GM12872 (cell line): ENCODE measurements at regions not wholly inside any gene's neighbourhood (a gene's known extent, or its start where the extent isn't known, plus 50 kb on each side); places are given as distances from the start of the nearest gene placed in this dataset.

ENCODE experiments used
- TF ChIP-seq, protein P1 (sequence below): IDR thresholded peaks from 3 replicates; pipeline ENCODE4 v1.5.1; 2011; ENCODE audit warnings: low read depth, mild to moderate bottlenecking, low read length, moderate library complexity; ENCODE audit not compliant: insufficient read depth

DNA sequence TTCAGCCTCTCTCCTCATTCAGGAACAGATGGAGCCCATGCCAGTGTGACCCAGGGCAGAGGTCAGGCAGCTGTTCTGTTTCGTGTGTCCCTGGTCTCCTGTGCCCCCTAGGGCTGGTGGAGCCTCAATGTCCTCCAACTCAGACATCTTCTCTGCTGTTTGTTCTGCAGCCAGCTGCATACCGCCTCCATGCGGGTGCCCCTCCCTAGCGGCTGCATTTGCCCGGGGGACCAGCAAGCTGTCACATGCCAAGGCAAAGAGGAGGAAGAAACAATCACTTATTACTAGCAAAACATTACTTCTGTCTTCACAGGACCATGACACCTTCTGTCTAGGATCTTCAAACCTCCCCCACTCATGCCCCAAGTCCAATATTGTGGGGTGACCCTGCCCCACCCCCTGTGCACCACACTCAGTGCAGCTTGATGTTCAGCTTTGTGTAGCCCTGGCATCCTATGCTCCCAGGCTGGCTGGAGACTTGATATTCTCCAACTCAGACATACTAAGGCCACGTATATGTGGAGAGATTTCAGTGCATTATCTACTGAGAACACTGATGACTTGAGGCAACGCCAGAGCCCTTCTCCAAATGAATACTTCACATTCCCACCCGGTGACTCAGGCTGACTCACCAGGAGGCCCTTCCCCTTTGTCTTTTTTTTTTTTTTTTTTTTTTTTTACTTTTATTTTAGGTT lies 188.9 kb downstream of the SKIDA1 start:
- TF ChIP-seq, protein P1, sequence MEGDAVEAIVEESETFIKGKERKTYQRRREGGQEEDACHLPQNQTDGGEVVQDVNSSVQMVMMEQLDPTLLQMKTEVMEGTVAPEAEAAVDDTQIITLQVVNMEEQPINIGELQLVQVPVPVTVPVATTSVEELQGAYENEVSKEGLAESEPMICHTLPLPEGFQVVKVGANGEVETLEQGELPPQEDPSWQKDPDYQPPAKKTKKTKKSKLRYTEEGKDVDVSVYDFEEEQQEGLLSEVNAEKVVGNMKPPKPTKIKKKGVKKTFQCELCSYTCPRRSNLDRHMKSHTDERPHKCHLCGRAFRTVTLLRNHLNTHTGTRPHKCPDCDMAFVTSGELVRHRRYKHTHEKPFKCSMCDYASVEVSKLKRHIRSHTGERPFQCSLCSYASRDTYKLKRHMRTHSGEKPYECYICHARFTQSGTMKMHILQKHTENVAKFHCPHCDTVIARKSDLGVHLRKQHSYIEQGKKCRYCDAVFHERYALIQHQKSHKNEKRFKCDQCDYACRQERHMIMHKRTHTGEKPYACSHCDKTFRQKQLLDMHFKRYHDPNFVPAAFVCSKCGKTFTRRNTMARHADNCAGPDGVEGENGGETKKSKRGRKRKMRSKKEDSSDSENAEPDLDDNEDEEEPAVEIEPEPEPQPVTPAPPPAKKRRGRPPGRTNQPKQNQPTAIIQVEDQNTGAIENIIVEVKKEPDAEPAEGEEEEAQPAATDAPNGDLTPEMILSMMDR = no peak

DNA sequence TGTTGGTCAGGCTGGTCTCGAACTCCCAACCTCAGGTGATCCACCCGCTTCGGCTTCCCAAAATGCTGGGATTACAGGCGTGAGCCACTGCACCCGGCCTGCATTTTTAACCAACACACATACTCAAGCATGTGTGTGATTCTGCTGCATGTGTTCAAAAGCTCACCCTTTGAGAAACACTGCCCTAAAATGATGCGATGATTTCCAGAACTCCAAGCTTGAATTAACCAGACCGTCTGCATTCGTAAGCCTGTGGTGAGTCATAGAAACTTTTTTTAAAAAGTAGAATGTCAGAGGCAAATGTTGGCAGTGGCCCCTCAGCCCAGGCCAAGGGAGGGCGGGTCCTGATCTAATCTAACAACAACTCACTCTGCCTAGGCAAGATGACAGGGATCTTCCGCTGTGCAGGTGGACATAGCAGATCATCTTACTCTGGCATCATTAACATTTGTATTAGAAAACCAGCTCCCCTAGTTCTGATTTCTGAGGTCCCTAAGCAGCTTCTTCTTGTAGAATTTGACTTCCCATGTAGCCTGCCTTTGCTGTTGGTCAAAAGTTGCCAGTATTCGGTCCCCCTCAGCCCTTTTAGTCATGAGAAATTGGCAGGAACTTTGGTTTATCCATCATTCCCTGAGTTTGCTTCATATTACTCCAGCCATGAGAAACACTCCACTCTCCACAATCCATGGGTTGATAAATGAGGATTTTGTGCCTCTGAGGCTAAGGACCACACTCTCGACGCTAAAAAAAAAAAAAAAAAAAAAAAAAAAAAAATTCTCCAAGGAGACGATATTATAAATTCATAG lies 190.4 kb downstream of the SKIDA1 start:
- TF ChIP-seq, protein P1 = no peak

DNA sequence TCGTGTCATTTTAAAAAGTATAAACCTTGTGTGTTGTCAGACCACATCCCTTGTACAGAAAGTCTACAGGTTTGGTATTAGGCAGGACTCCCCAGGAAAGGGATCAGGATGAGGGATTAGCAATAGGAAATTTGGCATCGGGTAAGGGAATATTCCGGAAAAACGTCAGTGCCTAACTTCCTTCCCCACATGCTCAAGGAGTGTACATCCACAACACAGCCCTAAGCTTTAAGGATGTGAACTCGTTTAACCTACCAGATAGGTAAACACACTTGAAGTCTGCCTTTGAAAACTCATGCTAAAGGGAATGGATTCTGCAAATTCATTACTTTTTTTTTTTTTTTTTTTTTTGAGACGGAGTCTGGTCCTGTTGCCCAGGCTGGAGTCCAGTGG lies 194.9 kb downstream of the SKIDA1 start:
- TF ChIP-seq, protein P1 = no peak

DNA sequence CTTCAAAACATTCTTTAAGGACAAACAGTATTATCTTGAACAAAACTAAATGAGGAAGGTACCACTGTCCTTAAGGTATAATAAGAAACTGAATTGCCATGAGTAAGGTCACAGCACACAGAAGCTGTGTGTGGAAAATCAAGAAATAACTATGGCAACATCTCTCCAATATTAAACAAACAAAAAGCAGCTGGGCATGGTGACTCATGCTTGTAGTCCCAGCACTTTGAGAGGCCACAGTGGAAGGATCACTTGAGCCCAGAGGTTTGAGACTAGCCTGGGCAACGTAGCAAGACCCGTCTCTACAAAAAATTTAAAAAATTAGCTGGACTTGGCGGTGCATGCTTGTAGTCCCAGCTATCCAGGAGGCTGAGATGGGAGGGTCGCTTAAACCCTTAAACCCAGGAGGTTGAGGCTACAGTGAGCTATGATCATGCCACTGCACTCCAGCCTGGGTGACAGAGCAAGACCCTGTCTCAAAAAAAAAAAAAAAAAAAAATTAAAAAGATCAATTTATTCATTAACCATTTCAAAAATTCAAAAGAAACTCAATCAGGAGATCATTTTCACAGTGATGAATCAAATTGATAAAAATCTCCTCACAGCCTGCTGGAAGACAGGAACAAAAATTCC lies 195.4 kb downstream of the SKIDA1 start:
- TF ChIP-seq, protein P1 = no peak

DNA sequence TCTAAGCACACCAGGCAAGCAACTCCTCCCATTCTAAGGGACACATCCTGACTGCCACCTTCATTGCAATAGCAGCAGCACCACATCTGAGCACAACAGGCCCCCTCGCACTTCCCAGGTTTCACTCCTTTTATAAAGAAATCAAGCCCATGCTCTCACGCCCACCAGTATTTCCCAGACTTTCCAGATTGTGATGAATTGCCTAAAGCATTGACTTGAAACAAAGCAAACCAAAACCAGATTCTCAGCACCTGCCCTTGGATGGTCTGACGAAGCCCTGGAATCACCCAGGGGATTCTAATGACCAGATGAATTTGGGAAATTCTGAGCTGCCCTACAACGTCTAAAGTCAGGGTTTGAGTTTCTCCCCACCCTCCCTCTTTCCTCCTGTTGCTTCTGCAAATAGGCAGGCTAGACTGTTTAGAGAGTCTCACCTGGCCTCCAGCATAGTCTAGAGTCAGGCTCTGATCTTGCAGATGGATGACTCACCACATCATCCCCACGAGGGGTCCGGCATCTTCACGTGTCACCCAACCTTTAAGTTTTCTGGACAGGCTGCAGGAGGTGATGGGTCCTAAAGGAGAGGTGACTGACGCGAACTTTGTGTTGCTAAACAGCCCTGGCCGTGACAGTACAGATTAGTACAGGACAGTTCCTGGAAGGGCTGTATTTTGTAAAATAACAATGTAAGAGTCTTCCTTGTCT lies 198.0 kb downstream of the SKIDA1 start:
- TF ChIP-seq, protein P1 = no peak

DNA sequence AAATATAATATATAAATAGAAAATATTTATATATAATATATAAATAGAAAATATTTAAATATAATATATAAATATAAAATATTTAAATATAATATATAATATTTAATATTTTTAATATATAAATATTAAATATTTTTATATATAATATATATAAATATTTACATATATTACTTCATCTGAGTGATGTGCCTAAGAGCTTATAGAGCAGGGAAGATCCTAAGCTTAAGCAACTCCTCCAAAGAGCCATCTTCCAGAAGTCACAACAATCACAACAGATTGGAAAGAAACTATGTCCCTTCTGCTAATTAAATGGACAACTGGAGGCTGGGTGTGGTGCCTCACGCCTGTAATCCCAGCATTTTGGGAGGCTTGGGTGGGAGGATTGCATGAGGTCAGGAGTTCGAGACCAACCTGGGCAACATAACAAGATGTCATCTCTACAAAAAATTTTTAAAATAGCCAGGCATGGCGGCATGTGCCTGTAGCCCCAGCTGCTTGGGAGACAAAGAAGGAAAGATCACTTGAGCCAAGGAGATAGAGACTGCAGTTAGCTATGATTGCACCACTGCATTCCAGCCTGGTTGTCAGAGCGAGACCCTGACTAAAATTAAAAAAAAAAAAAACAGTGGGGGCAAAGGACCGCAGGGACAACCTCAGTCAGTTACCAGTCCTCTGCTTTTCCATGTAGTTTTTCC lies 198.7 kb downstream of the SKIDA1 start:
- TF ChIP-seq, protein P1 = no peak
